ENCODE measurements at regions not wholly inside any gene's neighbourhood (a gene's known extent, or its start where the extent isn't known, plus 50 kb on each side); places are given as distances from the start of the nearest gene placed in this dataset.

DNA sequence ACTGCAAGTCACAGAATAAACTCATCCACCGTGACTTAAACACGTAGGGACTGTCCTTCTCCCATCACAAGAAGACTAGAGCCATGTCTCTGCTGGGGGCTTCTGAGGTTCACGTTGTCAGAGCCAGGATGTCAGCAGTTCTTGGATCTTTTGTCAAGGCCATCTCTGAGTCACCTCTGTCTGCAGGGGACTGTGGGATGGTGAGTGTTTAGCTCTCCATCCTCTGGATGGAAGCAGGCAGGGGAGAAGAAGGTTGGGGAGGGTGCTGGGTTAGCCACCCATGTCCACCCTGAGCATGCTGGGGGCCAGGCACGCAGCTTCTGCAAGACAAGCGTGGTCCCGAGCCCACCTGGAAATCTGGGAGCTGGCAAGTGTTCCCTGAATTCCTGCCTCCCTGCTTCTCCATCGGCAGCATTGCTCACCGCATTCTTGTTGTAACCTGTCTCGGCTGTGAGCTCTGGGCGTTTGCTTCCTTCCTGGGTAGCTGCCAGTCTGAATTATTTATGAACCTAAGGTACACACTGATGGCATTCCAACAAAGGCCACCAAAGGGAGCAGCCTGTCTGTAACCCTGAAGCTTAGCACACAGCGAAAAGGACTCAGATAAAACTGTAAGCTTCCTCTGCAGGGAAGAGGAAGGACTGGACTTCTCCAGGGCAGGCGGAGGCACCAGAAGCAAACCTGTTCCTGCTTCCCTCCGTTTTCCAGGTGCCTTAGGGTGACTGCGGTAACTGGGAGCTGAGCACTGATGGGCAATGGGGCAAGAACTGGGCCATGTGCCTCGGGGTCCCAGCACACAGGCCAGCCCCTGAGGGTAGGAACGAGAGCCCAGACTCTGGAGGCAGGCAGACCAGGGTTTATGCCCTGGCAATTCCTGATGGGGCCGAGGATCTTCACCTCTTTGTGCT lies 88.6 kb downstream of the RIPK4 start:
- TF ChIP-seq, protein P1, sequence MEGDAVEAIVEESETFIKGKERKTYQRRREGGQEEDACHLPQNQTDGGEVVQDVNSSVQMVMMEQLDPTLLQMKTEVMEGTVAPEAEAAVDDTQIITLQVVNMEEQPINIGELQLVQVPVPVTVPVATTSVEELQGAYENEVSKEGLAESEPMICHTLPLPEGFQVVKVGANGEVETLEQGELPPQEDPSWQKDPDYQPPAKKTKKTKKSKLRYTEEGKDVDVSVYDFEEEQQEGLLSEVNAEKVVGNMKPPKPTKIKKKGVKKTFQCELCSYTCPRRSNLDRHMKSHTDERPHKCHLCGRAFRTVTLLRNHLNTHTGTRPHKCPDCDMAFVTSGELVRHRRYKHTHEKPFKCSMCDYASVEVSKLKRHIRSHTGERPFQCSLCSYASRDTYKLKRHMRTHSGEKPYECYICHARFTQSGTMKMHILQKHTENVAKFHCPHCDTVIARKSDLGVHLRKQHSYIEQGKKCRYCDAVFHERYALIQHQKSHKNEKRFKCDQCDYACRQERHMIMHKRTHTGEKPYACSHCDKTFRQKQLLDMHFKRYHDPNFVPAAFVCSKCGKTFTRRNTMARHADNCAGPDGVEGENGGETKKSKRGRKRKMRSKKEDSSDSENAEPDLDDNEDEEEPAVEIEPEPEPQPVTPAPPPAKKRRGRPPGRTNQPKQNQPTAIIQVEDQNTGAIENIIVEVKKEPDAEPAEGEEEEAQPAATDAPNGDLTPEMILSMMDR (IDR thresholded peaks at IDR 0.05), result no peak
- TF ChIP-seq EZH2phosphoT487 (IDR thresholded peaks at IDR 0.05), result no peak
- no peak for TF ChIP-seq EZH2 (IDR thresholded peaks at IDR 0.05)

Measured in neural progenitor cell (in vitro differentiated cells).